GM18517 (cell line): ENCODE measurements at regions not wholly inside any gene's neighbourhood (a gene's known extent, or its start where the extent isn't known, plus 50 kb on each side); places are given as distances from the start of the nearest gene placed in this dataset.
"Not testable (repeated sequence)": the region's sequence is repeated elsewhere in the genome, so short reads cannot be mapped to it uniquely, and the experiment has no call there.

Experiments used
- ATAC-seq: cut with Tn5 transposase; IDR thresholded peaks from one replicate; pipeline ENCODE4 v1.9.1; 2021; ENCODE audit warnings: mild to moderate bottlenecking, moderate library complexity; ENCODE audit not compliant: unreplicated experiment

- no peak for ATAC-seq
Measured at GRCh38 chrX:45447331-45447730, 246.7 kb upstream of the DIPK2B start.

- ATAC-seq = no peak
Measured at GRCh38 chrX:45445745-45446412, 245.2 kb upstream of the DIPK2B start.

GRCh38 chrX:45437186-45437585 is 236.5 kb upstream of the DIPK2B start:
- ATAC-seq = no peak

GRCh38 chrX:45435481-45435880 is 234.8 kb upstream of the DIPK2B start:
- ATAC-seq = no peak

- no peak for ATAC-seq
Measured at GRCh38 chrX:45434231-45434630, 233.6 kb upstream of the DIPK2B start.

- no peak for ATAC-seq
Measured at GRCh38 chrX:45428831-45429230, 228.2 kb upstream of the DIPK2B start.

GRCh38 chrX:45424326-45424725 is 223.7 kb upstream of the DIPK2B start:
- no peak for ATAC-seq

- ATAC-seq = no peak
Measured at GRCh38 chrX:45422216-45422925, 221.7 kb upstream of the DIPK2B start.

- ATAC-seq = no peak
Measured at GRCh38 chrX:45421806-45422205, 221.1 kb upstream of the DIPK2B start.

GRCh38 chrX:45404206-45404605 is 203.5 kb upstream of the DIPK2B start:
- no peak for ATAC-seq

- ATAC-seq = no peak
Measured at GRCh38 chrX:45401923-45402322, 201.2 kb upstream of the DIPK2B start.

- not testable (repeated sequence) for ATAC-seq
Measured at GRCh38 chrX:45400951-45401725, 200.5 kb upstream of the DIPK2B start.

GRCh38 chrX:45400027-45400779 is 199.5 kb upstream of the DIPK2B start:
- no peak for ATAC-seq

- no peak for ATAC-seq
Measured at GRCh38 chrX:45385757-45386156, 185.1 kb upstream of the DIPK2B start.

GRCh38 chrX:45381841-45382240 is 181.2 kb upstream of the DIPK2B start:
- no peak for ATAC-seq

GRCh38 chrX:45381366-45381765 is 180.7 kb upstream of the DIPK2B start:
- ATAC-seq = no peak

GRCh38 chrX:45379236-45379635 is 178.6 kb upstream of the DIPK2B start:
- ATAC-seq = no peak

- no peak for ATAC-seq
Measured at GRCh38 chrX:45372151-45372550, 171.5 kb upstream of the DIPK2B start.

- ATAC-seq = no peak
Measured at GRCh38 chrX:45368705-45369104, 168.0 kb upstream of the DIPK2B start.

GRCh38 chrX:45363596-45363995 is 162.9 kb upstream of the DIPK2B start:
- ATAC-seq = no peak

GRCh38 chrX:45360571-45360970 is 159.9 kb upstream of the DIPK2B start:
- ATAC-seq = no peak
